ENCODE measurements at regions not wholly inside any gene's neighbourhood (a gene's known extent, or its start where the extent isn't known, plus 50 kb on each side); places are given as distances from the start of the nearest gene placed in this dataset.

GRCh38 chr5:107270561-107270960 lies 400.2 kb downstream of the EFNA5 start:
- ChIA-PET POLR2A (no interaction called here), CTCF (no interaction called here)
- no peaks in the 10 kb centered on the region for H3K27me3 ChIP-seq (ENCODE audit: insufficient read depth)
- WGBS (ENCODE audit: low lambda C conversion rate), result 81% methylated on average over 1 of the region's 1 CpG
- H3K4me3 ChIP-seq (ENCODE audit: low read depth in 2 of 2, low read length in 1 of 2), result no peak overlapping the region
- no peak overlapping the region for H3K9ac ChIP-seq
- no peak overlapping the region for H3K4me2 ChIP-seq
- H3K36me3 ChIP-seq (replicated peaks in 1 of 2; ENCODE audit: control insufficient read depth in 1 of 2, insufficient read depth in 2 of 2, low read length in 1 of 2), result no peaks in the 10 kb centered on the region
- H2AFZ ChIP-seq (ENCODE audit: low read depth), result no peak overlapping the region
- H3K27ac ChIP-seq (ENCODE audit: low read depth in 2 of 2, low read length in 1 of 2), result no peak overlapping the region
- H3F3A ChIP-seq (replicated peaks; ENCODE audit: insufficient read depth), result no peaks in the 10 kb centered on the region
- no peaks in the 10 kb centered on the region for H4K20me1 ChIP-seq (ENCODE audit: insufficient read depth)
- no peaks in the 10 kb centered on the region for H3K79me2 ChIP-seq (ENCODE audit: insufficient read depth)
- H3K9me3 ChIP-seq, result no peaks in the 10 kb centered on the region
- H3K4me1 ChIP-seq (ENCODE audit: control insufficient read depth in 1 of 2, insufficient read depth in 2 of 2, low read depth in 1 of 2, low read length in 1 of 2), result no peaks in the 10 kb centered on the region; a peak in 1 of 4 replicates
- DNase-seq, result no peak
- TF ChIP-seq SMC3 (IDR thresholded peaks at IDR 0.05; ENCODE audit: low read depth, low read length) (no peak), PBX3 (IDR thresholded peaks at IDR 0.05) (no peak), GATA2 (CRISPR knock-in tag; IDR thresholded peaks at IDR 0.05) (no peak), TCF12 (IDR thresholded peaks at IDR 0.05) (no peak), TEAD4 (IDR thresholded peaks at IDR 0.05; ENCODE audit: borderline replicate concordance, insufficient read depth) (no peak), IRF3 (IDR thresholded peaks at IDR 0.05; ENCODE audit: low read depth, low read length) (no peak), ZBTB33 (IDR thresholded peaks at IDR 0.05; ENCODE audit: borderline replicate concordance, low read depth) (no peak), SIN3A (IDR thresholded peaks at IDR 0.05; ENCODE audit: borderline replicate concordance, low read depth, low read length) (no peak), RXRA (IDR thresholded peaks at IDR 0.05; ENCODE audit: borderline replicate concordance, low read depth) (no peak), MXI1 (IDR thresholded peaks at IDR 0.05; ENCODE audit: low read depth, low read length) (no peak), USF2 (IDR thresholded peaks at IDR 0.05; ENCODE audit: borderline replicate concordance, low read depth, low read length) (no peak)
- TF ChIP-seq, protein P1, sequence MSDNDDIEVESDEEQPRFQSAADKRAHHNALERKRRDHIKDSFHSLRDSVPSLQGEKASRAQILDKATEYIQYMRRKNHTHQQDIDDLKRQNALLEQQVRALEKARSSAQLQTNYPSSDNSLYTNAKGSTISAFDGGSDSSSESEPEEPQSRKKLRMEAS (IDR thresholded peaks at IDR 0.05; ENCODE audit: low read depth), result no peak
- TF ChIP-seq, protein P2, sequence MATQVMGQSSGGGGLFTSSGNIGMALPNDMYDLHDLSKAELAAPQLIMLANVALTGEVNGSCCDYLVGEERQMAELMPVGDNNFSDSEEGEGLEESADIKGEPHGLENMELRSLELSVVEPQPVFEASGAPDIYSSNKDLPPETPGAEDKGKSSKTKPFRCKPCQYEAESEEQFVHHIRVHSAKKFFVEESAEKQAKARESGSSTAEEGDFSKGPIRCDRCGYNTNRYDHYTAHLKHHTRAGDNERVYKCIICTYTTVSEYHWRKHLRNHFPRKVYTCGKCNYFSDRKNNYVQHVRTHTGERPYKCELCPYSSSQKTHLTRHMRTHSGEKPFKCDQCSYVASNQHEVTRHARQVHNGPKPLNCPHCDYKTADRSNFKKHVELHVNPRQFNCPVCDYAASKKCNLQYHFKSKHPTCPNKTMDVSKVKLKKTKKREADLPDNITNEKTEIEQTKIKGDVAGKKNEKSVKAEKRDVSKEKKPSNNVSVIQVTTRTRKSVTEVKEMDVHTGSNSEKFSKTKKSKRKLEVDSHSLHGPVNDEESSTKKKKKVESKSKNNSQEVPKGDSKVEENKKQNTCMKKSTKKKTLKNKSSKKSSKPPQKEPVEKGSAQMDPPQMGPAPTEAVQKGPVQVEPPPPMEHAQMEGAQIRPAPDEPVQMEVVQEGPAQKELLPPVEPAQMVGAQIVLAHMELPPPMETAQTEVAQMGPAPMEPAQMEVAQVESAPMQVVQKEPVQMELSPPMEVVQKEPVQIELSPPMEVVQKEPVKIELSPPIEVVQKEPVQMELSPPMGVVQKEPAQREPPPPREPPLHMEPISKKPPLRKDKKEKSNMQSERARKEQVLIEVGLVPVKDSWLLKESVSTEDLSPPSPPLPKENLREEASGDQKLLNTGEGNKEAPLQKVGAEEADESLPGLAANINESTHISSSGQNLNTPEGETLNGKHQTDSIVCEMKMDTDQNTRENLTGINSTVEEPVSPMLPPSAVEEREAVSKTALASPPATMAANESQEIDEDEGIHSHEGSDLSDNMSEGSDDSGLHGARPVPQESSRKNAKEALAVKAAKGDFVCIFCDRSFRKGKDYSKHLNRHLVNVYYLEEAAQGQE (IDR thresholded peaks at IDR 0.05; ENCODE audit: low read depth, low read length), result no peak
- no peaks in the 10 kb centered on the region for H3K9me2 ChIP-seq
